ENCODE measurements at regions not wholly inside any gene's neighbourhood (a gene's known extent, or its start where the extent isn't known, plus 50 kb on each side); places are given as distances from the start of the nearest gene placed in this dataset.

GRCh38 chr1:198903203-198903602, 264.4 kb downstream of the PTPRC start:
- H3K27ac ChIP-seq, result no peak overlapping the region
- no peaks in the 10 kb centered on the region for H3K4me1 ChIP-seq
- no peaks in the 10 kb centered on the region for H3K36me3 ChIP-seq (replicated peaks in 1 of 2; ENCODE audit: insufficient read depth in 1 of 2, low read depth in 2 of 2)
- DNase-seq, result peak in 1 of 4 donors; percentile 16
- TF ChIP-seq POLR2A (IDR thresholded peaks at IDR 0.05) (no peak), CTCF (IDR thresholded peaks at IDR 0.05) (no peak)
- H3K4me3 ChIP-seq, result no peak overlapping the region
- 49 to 63% methylated on average over 3 of the region's 3 CpGs for WGBS, 2 donors
- H3K9me3 ChIP-seq, result no peaks in the 10 kb centered on the region
- no peaks in the 10 kb centered on the region for H3K27me3 ChIP-seq
- no peak for ATAC-seq
- intact Hi-C loops (cut with DNase I), result no loop called here

GRCh38 chr1:198903621-198904020, 264.8 kb downstream of the PTPRC start:
- 65 to 82% methylated on average over 3 of the region's 3 CpGs for WGBS, 2 donors
- Histone ChIP-seq H3K36me3 (replicated peaks in 1 of 2; ENCODE audit: insufficient read depth in 1 of 2, low read depth in 2 of 2) (no peaks in the 10 kb centered on the region), H3K27ac (peak overlapping the region in 1 of 4 donors; percentile 16), H3K9me3 (no peaks in the 10 kb centered on the region), H3K27me3 (no peaks in the 10 kb centered on the region), H3K4me3 (no peak overlapping the region), H3K4me1 (no peaks in the 10 kb centered on the region)
- TF ChIP-seq POLR2A (IDR thresholded peaks at IDR 0.05), result no peak
- TF ChIP-seq CTCF (IDR thresholded peaks at IDR 0.05), result no peak
- ATAC-seq (no peak), DNase-seq (no peak)
- intact Hi-C loops (cut with DNase I), result no loop called here

- Histone ChIP-seq H3K27me3 (no peaks in the 10 kb centered on the region), H3K4me3 (no peak overlapping the region), H3K4me1 (no peaks in the 10 kb centered on the region), H3K9me3 (no peaks in the 10 kb centered on the region), H3K27ac (peak overlapping the region in 1 of 4 donors; percentile 16), H3K36me3 (replicated peaks in 1 of 2; ENCODE audit: insufficient read depth in 1 of 2, low read depth in 2 of 2) (no peaks in the 10 kb centered on the region)
- WGBS, 2 donors, result 39 to 53% methylated on average over 2 of the region's 2 CpGs
- intact Hi-C loops (cut with DNase I), result no loop called here
- ATAC-seq, result no peak
- TF ChIP-seq POLR2A (IDR thresholded peaks at IDR 0.05) (no peak), CTCF (IDR thresholded peaks at IDR 0.05) (no peak)
- no peak for DNase-seq
These were observed 265.5 kb downstream of the PTPRC start for GRCh38 chr1:198904321-198904720.

GRCh38 chr1:198906739-198907422, 268.0 kb downstream of the PTPRC start:
- Histone ChIP-seq H3K4me3 (no peak overlapping the region), H3K27ac (no peak overlapping the region), H3K9me3 (no peaks in the 10 kb centered on the region), H3K4me1 (no peaks in the 10 kb centered on the region), H3K36me3 (replicated peaks in 1 of 2; ENCODE audit: insufficient read depth in 1 of 2, low read depth in 2 of 2) (no peaks in the 10 kb centered on the region), H3K27me3 (no peaks in the 10 kb centered on the region)
- no peak for DNase-seq
- intact Hi-C loops (cut with DNase I), result no loop called here
- WGBS, 2 donors, result 52 to 58% methylated on average over 4 of the region's 4 CpGs
- TF ChIP-seq CTCF (IDR thresholded peaks at IDR 0.05) (no peak), POLR2A (IDR thresholded peaks at IDR 0.05) (no peak)
- ATAC-seq, result no peak

GRCh38 chr1:198907423-198907746, 268.5 kb downstream of the PTPRC start:
- intact Hi-C loops (cut with DNase I), result no loop called here
- Histone ChIP-seq H3K36me3 (replicated peaks in 1 of 2; ENCODE audit: insufficient read depth in 1 of 2, low read depth in 2 of 2) (no peaks in the 10 kb centered on the region), H3K27me3 (no peaks in the 10 kb centered on the region), H3K4me3 (no peak overlapping the region), H3K4me1 (no peaks in the 10 kb centered on the region), H3K9me3 (no peaks in the 10 kb centered on the region), H3K27ac (no peak overlapping the region)
- 70 to 82% methylated on average over 3 of the region's 3 CpGs for WGBS, 2 donors
- ATAC-seq (no peak), DNase-seq (no peak)
- TF ChIP-seq POLR2A (IDR thresholded peaks at IDR 0.05) (no peak), CTCF (IDR thresholded peaks at IDR 0.05) (peak in 1 of 7 experiments; percentile 11)
